Stimulated activated CD4-positive, alpha-beta T cell treated with anti-CD3 and anti-CD28 coated beads, Interleukin-15, amount 100 ng/mL, for 24 hours (primary cell): ENCODE measurements at regions not wholly inside any gene's neighbourhood (a gene's known extent, or its start where the extent isn't known, plus 50 kb on each side); places are given as distances from the start of the nearest gene placed in this dataset.
"Not testable (repeated sequence)": the region's sequence is repeated elsewhere in the genome, so short reads cannot be mapped to it uniquely, and the experiment has no call there.

Experiments used
- DNase-seq: peaks from one replicate; pipeline ENCODE4 v3.0.0-alpha.2; 2020

DNA sequence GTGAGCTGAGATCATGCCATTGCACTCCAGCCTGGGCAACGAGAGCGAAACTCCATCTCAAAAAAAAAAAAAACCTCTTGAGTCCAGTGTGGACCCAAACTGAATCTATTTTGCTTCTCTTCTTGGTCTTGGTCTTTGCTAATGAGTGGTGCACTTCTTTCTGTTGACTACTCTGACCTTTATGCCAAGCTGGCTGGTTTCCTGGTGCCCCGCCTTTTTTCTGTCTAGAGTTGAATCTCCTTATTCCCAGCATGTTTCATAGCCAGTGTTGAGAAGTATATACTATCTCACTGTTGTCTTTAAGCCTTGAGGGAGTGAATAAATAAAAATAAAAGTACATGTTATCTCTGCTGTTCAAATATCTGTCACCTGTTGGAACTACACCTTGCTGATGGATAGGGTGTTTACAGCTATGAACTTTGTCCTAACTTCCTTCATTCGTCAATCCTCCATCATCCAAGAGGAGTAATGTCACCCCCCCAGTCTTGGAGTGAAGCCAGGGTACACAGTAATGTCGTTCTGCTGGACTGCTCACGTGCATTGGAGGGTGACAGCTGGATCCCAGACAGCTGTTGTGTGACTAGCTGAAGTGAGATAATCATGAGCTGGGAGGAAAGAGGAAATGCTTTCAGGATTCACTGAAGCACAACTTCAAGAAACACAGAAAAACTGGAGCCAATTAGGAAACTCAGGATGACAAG, 99.3 kb upstream of the PRKG2 start:
- no peak for DNase-seq

DNA sequence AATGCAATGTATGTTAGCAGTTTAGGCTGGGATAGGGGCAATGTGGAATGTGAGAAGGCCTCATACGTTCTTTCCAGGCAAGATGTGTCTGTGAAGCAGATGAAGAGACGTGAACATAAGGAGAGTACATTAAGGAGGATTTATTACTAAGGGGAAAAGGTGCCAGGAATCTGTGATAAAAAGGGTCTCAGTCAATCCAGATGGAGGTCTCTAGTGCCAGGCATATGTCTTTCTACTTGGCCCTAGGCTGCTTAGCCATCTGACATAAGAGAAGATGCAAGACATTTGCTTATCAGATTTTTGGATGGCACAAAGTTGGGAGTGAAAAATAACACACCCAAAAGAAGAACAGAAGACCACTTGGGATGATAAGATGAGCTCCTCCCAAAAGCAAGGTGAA, 93.0 kb upstream of the PRKG2 start:
- DNase-seq, result no peak

DNA sequence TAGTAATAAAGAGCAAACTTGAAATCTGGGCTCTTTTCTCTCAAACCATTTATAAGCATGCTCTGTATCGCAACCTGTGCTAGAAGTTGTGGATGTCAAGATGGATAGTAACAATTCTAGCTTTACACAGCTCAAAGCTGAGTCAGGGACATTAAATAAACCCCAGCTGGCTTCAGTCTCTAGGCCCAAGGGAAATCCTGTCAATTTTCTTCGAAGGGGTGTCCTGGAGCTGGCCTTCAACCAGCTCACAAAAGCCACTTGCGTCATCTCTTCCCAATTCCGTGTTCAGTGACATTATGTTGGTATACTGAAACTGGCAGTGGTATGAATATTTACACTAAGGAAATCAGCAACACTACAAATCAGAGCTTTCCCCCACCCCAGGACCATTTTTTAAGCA, 89.8 kb upstream of the PRKG2 start:
- no peak for DNase-seq

DNA sequence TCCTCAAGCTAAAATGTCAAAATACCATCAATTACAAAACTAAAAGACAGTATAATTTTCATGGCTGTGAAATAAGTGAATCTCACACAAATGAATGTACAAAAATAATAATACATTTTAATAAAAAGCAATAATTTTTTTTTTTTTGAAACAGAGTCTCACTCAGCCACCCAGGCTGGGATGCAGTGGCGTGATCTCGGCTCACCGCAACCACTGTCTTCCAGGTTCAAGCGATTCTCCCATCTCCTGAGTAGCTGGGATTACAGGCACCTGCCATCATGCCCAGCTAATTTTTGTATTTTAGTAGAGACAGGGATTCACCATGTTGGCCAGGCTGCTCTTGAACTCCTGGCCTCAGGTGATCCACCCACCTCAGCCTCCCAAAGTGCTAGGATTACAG, 85.3 kb upstream of the PRKG2 start:
- DNase-seq, result not testable (repeated sequence)

DNA sequence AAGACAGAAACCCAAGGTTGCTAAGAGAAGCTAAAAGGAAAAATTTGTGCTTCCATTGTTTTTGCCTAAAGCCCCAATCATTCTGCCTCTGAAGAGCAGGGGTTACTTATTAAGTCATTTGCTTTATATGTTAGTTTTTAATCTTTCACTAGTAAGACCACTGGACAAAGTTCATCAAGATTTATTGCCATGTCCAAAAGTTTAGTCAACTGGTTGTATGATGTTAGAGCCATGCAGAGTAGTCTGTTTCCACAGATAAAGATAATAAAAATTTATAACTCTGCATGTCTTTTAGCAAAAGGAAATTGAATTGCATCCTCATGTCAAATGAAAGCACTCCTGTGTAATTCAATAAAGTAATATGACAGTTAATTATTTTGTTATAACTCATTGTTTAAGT, 75.8 kb upstream of the PRKG2 start:
- no peak for DNase-seq

DNA sequence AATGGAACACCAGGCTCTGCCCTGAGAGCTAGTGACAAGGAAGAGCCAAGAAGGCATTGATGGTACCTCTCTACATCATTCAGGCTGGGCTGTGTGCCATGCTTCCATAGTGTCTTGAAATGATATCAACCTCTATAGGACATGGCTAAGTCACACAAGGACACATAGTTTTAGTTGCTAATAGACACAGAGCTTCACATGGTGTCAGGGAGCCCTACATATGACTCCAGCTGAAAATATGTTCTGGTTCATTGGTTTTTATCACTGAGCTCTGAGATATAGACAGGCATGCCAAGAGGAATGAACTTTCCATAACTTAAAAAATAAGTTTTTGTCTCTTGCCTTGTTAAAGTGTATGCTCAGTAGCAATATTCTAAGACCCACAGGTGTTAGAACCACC, 72.1 kb upstream of the PRKG2 start:
- DNase-seq, result no peak

DNA sequence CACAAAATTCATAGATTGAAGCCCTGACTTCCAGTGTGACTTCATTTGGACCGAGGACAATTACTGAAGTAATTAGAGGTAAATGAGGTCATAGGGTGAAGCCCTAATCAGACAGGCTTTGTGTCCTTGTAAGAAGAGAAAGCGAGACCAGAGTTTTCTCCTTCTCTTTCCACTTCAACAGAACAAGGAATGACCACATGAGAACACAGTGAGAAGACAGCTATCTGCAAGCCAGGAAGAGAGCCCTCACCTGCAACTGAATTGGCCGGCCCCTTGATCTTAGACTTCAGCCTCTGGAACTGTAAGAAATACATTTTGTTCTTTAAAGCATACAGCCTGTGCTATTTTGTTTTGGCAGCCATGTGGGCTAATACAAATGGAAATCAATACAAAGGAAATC, 67.1 kb upstream of the PRKG2 start:
- no peak for DNase-seq

DNA sequence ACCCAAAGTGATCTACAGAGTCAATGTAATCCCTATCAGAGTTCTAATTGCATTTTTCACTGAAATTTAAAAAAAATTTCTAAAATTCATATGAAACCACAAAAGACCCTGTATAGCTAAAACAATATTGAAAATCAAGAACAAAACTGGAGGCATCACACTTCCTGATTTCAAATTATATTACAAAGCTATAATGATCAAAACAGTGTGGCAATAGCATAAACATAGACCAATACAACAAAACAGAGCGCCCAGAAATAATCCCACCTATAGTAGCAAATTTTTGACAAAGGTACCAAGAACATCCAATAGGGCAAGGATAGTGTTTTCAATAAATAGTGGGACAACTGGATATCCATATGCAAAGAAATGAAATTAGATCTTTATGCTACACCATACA, 59.4 kb upstream of the PRKG2 start:
- no peak for DNase-seq

DNA sequence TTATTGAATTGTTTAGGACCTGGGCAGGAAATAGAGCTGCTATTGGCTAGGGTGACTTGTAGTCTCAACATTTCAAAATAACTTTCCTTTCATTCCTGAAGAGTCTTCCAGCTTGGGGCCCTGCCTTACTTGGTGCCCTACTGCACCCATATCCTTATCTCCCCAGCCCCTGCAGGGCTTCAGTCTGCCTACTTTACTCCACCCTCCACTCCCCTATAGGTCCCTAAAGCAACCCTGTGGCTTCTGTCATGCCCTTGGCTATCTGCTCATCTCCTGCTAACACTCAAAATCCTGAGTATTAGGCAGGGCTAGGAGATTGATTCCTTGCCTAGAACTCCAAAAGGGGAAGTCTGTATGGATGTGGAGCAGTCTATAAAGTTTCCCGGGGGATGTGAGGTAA, 57.6 kb upstream of the PRKG2 start:
- DNase-seq, result no peak
